CD4-positive, alpha-beta T cell (primary cell): ENCODE measurements at regions not wholly inside any gene's neighbourhood (a gene's known extent, or its start where the extent isn't known, plus 50 kb on each side); places are given as distances from the start of the nearest gene placed in this dataset.

Source experiments
- ATAC-seq: fragments of 200-7000 bp; cut with Tn5 transposase; one replicate; pipeline ENCODE4 v1.10.0; 2022; ENCODE audit warnings: mild to moderate bottlenecking; ENCODE audit not compliant: poor library complexity
- CTCF ChIA-PET: fragments of 350-600 bp; sonication (Branson Sonifier 250); formaldehyde crosslinking; loops from one replicate; lab custom pipeline; 2021; ENCODE audit warnings: antibody characterized with exemption, inconsistent platforms; lab: Charles Lee
- POLR2A ChIA-PET: fragments of 350-600 bp; sonication (Branson Sonifier 250); formaldehyde crosslinking; loops from one replicate; lab custom pipeline; 2021; ENCODE audit warnings: antibody characterized with exemption, inconsistent platforms; lab: Charles Lee
- DNase-seq, 14 experiments: peaks; one replicate each; pipeline ENCODE4 v3.0.0-alpha.2; 2013 to 2020; ENCODE audit warnings: mixed read lengths in 2 of 14
- H3K27ac ChIP-seq, 2 donors: one replicate each; pipeline versions ENCODE4 v1.5.1 to v1.7.0; 2013; ENCODE audit warnings: low read length in 2 of 2, low read depth in 1 of 2, mild to moderate bottlenecking in 1 of 2
- H3K27me3 ChIP-seq, 2 experiments: 1 replicate in 1 of 2; 2 replicates in 1 of 2; pipeline versions ENCODE4 v1.6.1 to v1.7.0; 2013; ENCODE audit warnings: low read length in 2 of 2, control low read depth in 1 of 2, mild to moderate bottlenecking in 1 of 2, moderate library complexity in 1 of 2; ENCODE audit not compliant: insufficient read depth in 2 of 2, control insufficient read depth in 1 of 2
- H3K36me3 ChIP-seq: one replicate; pipeline ENCODE4 v1.6.1; 2013; ENCODE audit warnings: low read length, control low read depth; ENCODE audit not compliant: insufficient read depth
- H3K4me1 ChIP-seq: one replicate; pipeline ENCODE4 v1.6.1; 2013; ENCODE audit warnings: low read length, control low read depth; ENCODE audit not compliant: insufficient read depth
- H3K4me3 ChIP-seq: one replicate; pipeline ENCODE4 v1.5.1; 2013; ENCODE audit warnings: mild to moderate bottlenecking, low read length, moderate library complexity
- H3K9me3 ChIP-seq, 2 experiments: 1 replicate in 1 of 2; 2 replicates in 1 of 2; pipeline versions ENCODE4 v1.6.1 to v1.7.0; 2013; ENCODE audit warnings: low read length in 2 of 2, mild to moderate bottlenecking in 2 of 2, control low read depth in 1 of 2, moderate library complexity in 1 of 2; ENCODE audit not compliant: control insufficient read depth in 1 of 2, insufficient read depth in 1 of 2
- H3K27ac Mint-ChIP-seq: one replicate; pipeline ENCODE4 v1.8.0; 2020; ENCODE audit warnings: mixed read lengths
- H3K27me3 Mint-ChIP-seq: one replicate; pipeline ENCODE4 v1.8.0; 2021; ENCODE audit warnings: mixed read lengths
- H3K36me3 Mint-ChIP-seq: one replicate; pipeline ENCODE4 v1.8.0; 2021; ENCODE audit warnings: low read depth, mixed read lengths
- H3K4me1 Mint-ChIP-seq: one replicate; pipeline ENCODE4 v1.8.0; 2021; ENCODE audit warnings: low read depth, mixed read lengths
- H3K4me3 Mint-ChIP-seq: one replicate; pipeline ENCODE4 v1.8.0; 2020; ENCODE audit warnings: mild to moderate bottlenecking, mixed read lengths
- H3K9me3 Mint-ChIP-seq: one replicate; pipeline ENCODE4 v1.8.0; 2020; ENCODE audit warnings: mixed read lengths
- intact Hi-C, 2 experiments: fragments of 100-400 bp; cut with DNase I in 1 of 2; cut with micrococcal nuclease in 1 of 2; formaldehyde crosslinking; loops; one replicate each; pipeline versions ENCODE4 v1.15.1 to v1.9.0; 2023 to 2025; cut with DNase I, micrococcal nuclease
- TF ChIP-seq, protein P1 (sequence below): fragments of 200-600 bp; IDR thresholded peaks from one replicate; pipeline ENCODE4 v1.8.0; 2022; ENCODE audit warnings: antibody characterized with exemption, mild to moderate bottlenecking

- H3K36me3 Mint-ChIP-seq, result no peaks in the 10 kb centered on the region
- H3K27me3 Mint-ChIP-seq, result no peaks in the 10 kb centered on the region
- H3K27ac Mint-ChIP-seq, result no peak overlapping the region
- Histone ChIP-seq H3K27me3 (no peaks in the 10 kb centered on the region), H3K9me3 (peaks cover 4 to 16% of the 10 kb centered on the region in 2 experiments), H3K4me3 (no peak overlapping the region), H3K4me1 (no peaks in the 10 kb centered on the region), H3K36me3 (no peaks in the 10 kb centered on the region), H3K27ac (no peak overlapping the region)
- no peak overlapping the region for H3K4me3 Mint-ChIP-seq
- ATAC-seq (no peak), DNase-seq (no peak)
- no peaks in the 10 kb centered on the region for H3K4me1 Mint-ChIP-seq
- POLR2A ChIA-PET, result no interaction called here
- CTCF ChIA-PET, result no interaction called here
- intact Hi-C loops, result no loop called here
- H3K9me3 Mint-ChIP-seq, result peaks cover 5% of the 10 kb centered on the region
- TF ChIP-seq, protein P1, sequence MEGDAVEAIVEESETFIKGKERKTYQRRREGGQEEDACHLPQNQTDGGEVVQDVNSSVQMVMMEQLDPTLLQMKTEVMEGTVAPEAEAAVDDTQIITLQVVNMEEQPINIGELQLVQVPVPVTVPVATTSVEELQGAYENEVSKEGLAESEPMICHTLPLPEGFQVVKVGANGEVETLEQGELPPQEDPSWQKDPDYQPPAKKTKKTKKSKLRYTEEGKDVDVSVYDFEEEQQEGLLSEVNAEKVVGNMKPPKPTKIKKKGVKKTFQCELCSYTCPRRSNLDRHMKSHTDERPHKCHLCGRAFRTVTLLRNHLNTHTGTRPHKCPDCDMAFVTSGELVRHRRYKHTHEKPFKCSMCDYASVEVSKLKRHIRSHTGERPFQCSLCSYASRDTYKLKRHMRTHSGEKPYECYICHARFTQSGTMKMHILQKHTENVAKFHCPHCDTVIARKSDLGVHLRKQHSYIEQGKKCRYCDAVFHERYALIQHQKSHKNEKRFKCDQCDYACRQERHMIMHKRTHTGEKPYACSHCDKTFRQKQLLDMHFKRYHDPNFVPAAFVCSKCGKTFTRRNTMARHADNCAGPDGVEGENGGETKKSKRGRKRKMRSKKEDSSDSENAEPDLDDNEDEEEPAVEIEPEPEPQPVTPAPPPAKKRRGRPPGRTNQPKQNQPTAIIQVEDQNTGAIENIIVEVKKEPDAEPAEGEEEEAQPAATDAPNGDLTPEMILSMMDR, result no peak
Observed at GRCh38 chr5:40089269-40089668, 590.4 kb upstream of the PTGER4 start.

GRCh38 chr5:40084614-40085013 is 595.1 kb upstream of the PTGER4 start:
- Histone ChIP-seq H3K4me3 (no peak overlapping the region), H3K9me3 (no peaks in the 10 kb centered on the region), H3K27me3 (no peaks in the 10 kb centered on the region), H3K36me3 (no peaks in the 10 kb centered on the region), H3K27ac (no peak overlapping the region), H3K4me1 (no peaks in the 10 kb centered on the region)
- Mint-ChIP-seq H3K36me3 (no peaks in the 10 kb centered on the region), H3K4me3 (no peak overlapping the region), H3K27me3 (peaks cover 9% of the 10 kb centered on the region), H3K4me1 (no peaks in the 10 kb centered on the region), H3K27ac (no peak overlapping the region), H3K9me3 (peaks cover 2% of the 10 kb centered on the region)
- ATAC-seq (no peak), DNase-seq (no peak)
- intact Hi-C loops, result no loop called here
- ChIA-PET POLR2A (no interaction called here), CTCF (no interaction called here)
- TF ChIP-seq, protein P1, result no peak

- Histone ChIP-seq H3K9me3 (no peaks in the 10 kb centered on the region), H3K36me3 (no peaks in the 10 kb centered on the region), H3K27me3 (no peaks in the 10 kb centered on the region), H3K4me1 (no peaks in the 10 kb centered on the region), H3K27ac (no peak overlapping the region), H3K4me3 (no peak overlapping the region)
- ChIA-PET CTCF (no interaction called here), POLR2A (interaction anchor here (0.6 kb wide), 1 partner anchor 125 kb away, joined by 3 read pairs; no protein-coding TSS in a partner anchor)
- H3K36me3 Mint-ChIP-seq, result no peaks in the 10 kb centered on the region
- no peaks in the 10 kb centered on the region for H3K4me1 Mint-ChIP-seq
- H3K27me3 Mint-ChIP-seq, result peaks cover 9% of the 10 kb centered on the region
- DNase-seq, result no peak
- no peak for ATAC-seq
- intact Hi-C loops, result no loop called here
- H3K9me3 Mint-ChIP-seq, result peaks cover 2% of the 10 kb centered on the region
- H3K4me3 Mint-ChIP-seq, result no peak overlapping the region
- H3K27ac Mint-ChIP-seq, result no peak overlapping the region
- TF ChIP-seq, protein P1, result no peak
Observed at GRCh38 chr5:40082313-40082712, 597.4 kb upstream of the PTGER4 start.
